ENCODE measurements at regions not wholly inside any gene's neighbourhood (a gene's known extent, or its start where the extent isn't known, plus 50 kb on each side); places are given as distances from the start of the nearest gene placed in this dataset.

DNA sequence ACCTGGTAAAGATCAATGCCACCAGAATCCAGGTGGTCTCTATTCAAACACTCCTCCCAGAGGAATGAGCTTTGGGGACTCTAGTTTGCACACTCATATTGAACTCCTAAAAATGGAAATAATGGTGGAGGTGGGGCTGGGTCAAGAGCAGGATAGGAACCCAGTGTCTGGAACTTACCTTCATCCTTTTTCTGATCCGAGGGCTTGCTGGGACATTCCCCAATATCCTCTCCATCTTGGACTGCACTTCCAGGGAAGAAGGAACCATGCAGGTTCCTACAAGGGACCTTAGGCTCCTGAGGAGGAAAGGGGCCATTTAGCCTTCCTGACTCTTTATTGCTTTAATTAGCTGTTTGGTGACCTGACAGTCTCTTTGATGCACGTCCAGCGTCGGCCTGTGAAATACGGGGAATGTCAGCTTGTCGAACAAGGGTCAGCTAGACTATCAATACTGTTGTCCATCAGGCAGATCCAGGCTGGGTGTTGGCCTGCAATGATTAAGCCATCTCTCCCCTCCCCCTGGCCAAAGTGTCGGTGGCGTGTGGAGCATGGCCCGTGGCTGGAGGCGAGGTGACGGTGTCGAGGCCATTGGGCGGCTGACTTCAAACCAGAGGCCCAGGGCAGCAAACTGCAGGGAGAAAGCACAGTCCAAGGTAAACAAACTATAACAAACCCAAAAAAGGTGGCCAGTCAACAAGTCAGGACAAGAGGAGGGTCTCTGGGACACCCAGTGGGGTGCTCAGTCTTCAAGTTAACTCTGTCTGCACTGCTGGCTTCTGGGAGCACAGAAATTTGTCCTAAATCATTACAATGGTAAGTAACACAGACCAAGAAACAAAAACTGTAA is 405.2 kb upstream of the TBX3 start:
- TF ChIP-seq EP300 (IDR thresholded peaks at IDR 0.05; ENCODE audit: low read depth) (no peak), POLR2AphosphoS5 (IDR thresholded peaks at IDR 0.05) (no peak), POLR2A (IDR thresholded peaks at IDR 0.05) (no peak)
- TF ChIP-seq, protein P1, sequence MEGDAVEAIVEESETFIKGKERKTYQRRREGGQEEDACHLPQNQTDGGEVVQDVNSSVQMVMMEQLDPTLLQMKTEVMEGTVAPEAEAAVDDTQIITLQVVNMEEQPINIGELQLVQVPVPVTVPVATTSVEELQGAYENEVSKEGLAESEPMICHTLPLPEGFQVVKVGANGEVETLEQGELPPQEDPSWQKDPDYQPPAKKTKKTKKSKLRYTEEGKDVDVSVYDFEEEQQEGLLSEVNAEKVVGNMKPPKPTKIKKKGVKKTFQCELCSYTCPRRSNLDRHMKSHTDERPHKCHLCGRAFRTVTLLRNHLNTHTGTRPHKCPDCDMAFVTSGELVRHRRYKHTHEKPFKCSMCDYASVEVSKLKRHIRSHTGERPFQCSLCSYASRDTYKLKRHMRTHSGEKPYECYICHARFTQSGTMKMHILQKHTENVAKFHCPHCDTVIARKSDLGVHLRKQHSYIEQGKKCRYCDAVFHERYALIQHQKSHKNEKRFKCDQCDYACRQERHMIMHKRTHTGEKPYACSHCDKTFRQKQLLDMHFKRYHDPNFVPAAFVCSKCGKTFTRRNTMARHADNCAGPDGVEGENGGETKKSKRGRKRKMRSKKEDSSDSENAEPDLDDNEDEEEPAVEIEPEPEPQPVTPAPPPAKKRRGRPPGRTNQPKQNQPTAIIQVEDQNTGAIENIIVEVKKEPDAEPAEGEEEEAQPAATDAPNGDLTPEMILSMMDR (IDR thresholded peaks at IDR 0.05), result no peak
